Endothelial cell of umbilical vein (primary cell): ENCODE measurements at regions not wholly inside any gene's neighbourhood (a gene's known extent, or its start where the extent isn't known, plus 50 kb on each side); places are given as distances from the start of the nearest gene placed in this dataset.

Source experiments
- BruUV-seq: library from RNA; stranded (reverse); fragments of 400-500 nt; replicated peaks from 2 replicates; lab custom pipeline; 2021; lab: Mats Ljungman, UMichigan
- CTCF ChIA-PET: fragments of 300-600, 350-600 bp; sonication (Branson Sonifier 250); formaldehyde crosslinking; loops from one replicate; lab custom pipeline; 2021; ENCODE audit warnings: antibody characterized with exemption, inconsistent platforms; lab: Charles Lee
- POLR2A ChIA-PET: fragments of 300-600, 350-600 bp; sonication (Branson Sonifier 250); formaldehyde crosslinking; loops from one replicate; lab custom pipeline; 2021; ENCODE audit warnings: antibody characterized with exemption, inconsistent platforms; lab: Charles Lee
- DNase-seq: peaks from one replicate; pipeline ENCODE4 v3.0.0-alpha.2; 2011; ENCODE audit warnings: low read depth, low spot score
- FAIRE-seq: peaks from 2 replicates; lab custom pipeline; 2011; peaks lifted over from hg19 to GRCh38; lab: Jason Lieb, UNC
- H2AFZ ChIP-seq: 2 replicates; pipeline ENCODE4 v1.6.0; 2012; ENCODE audit warnings: low read depth, low read length, control low read depth, inconsistent platforms
- H3K27ac ChIP-seq: 2 replicates; pipeline ENCODE4 v1.5.1; 2011; ENCODE audit warnings: low read depth, mild to moderate bottlenecking, control low read depth, low read length, moderate library complexity; ENCODE audit not compliant: insufficient read depth
- H3K27me3 ChIP-seq, 2 experiments: 2 replicates each; pipeline versions ENCODE4 v1.6.0 to v1.6.1; 2011; ENCODE audit warnings: low read length in 2 of 2, mixed read lengths in 1 of 2; ENCODE audit not compliant: control insufficient read depth in 2 of 2, insufficient read depth in 2 of 2
- H3K36me3 ChIP-seq, 2 experiments: 2 replicates in 1 of 2; 3 replicates in 1 of 2; pipeline ENCODE4 v1.5.1; 2011; ENCODE audit warnings: low read length in 2 of 2, mild to moderate bottlenecking in 1 of 2, moderate library complexity in 1 of 2; ENCODE audit not compliant: control insufficient read depth in 2 of 2, insufficient read depth in 2 of 2; ENCODE audit errors: extremely low read depth in 1 of 2
- H3K4me1 ChIP-seq: 3 replicates; pipeline ENCODE4 v1.5.1; 2011; ENCODE audit warnings: mild to moderate bottlenecking, low read length; ENCODE audit not compliant: control insufficient read depth, insufficient read depth; ENCODE audit errors: extremely low read depth
- H3K4me2 ChIP-seq: 2 replicates; pipeline ENCODE4 v1.6.1; 2011; ENCODE audit warnings: low read length, control low read depth, mixed read lengths; ENCODE audit not compliant: insufficient read depth
- H3K4me3 ChIP-seq, 3 experiments: fragments of 200-600 bp in 1 of 3; sonication (generic), shearing (Covaris generic) in 1 of 3; replicated peaks in 1 of 3; 2 replicates each; pipeline ENCODE4 v1.5.1; 2011 to 2016; ENCODE audit warnings: control low read depth in 3 of 3, low read length in 3 of 3, mild to moderate bottlenecking in 2 of 3, inconsistent platforms in 1 of 3, low read depth in 1 of 3, moderate library complexity in 1 of 3; ENCODE audit not compliant: insufficient read depth in 1 of 3
- H3K79me2 ChIP-seq: 2 replicates; pipeline ENCODE4 v1.6.0; 2012; ENCODE audit warnings: low read length, inconsistent platforms; ENCODE audit not compliant: control insufficient read depth, insufficient read depth
- H3K9ac ChIP-seq: replicated peaks from 2 replicates; pipeline ENCODE3; 2011; ENCODE audit warnings: low read length, control low read depth; ENCODE audit not compliant: insufficient read depth; ENCODE audit errors: extremely low read depth
- H3K9me1 ChIP-seq: replicated peaks from 3 replicates; pipeline ENCODE4 v1.6.0; 2011; ENCODE audit warnings: mild to moderate bottlenecking, low read length; ENCODE audit not compliant: control insufficient read depth, insufficient read depth; ENCODE audit errors: extremely low read depth
- H3K9me3 ChIP-seq: replicated peaks from 2 replicates; pipeline ENCODE4 v1.5.1; 2012; ENCODE audit warnings: low read length, inconsistent platforms; ENCODE audit not compliant: control insufficient read depth, insufficient read depth
- H4K20me1 ChIP-seq: replicated peaks from 2 replicates; pipeline ENCODE3; 2011; ENCODE audit warnings: mild to moderate bottlenecking, low read length; ENCODE audit not compliant: control insufficient read depth, insufficient read depth; ENCODE audit errors: extremely low read depth
- EZH2 ChIP-seq: IDR thresholded peaks from 2 replicates; pipeline ENCODE4 v1.6.1; 2012; ENCODE audit warnings: borderline replicate concordance, low read depth, mild to moderate bottlenecking, moderate library complexity, low read length, inconsistent platforms; ENCODE audit not compliant: severe bottlenecking
- FOS ChIP-seq: IDR thresholded peaks from 2 replicates; pipeline ENCODE4 v1.6.1; 2011; ENCODE audit warnings: mild to moderate bottlenecking, low read length, moderate library complexity, borderline replicate concordance; ENCODE audit not compliant: insufficient read depth
- GATA2 ChIP-seq: IDR thresholded peaks from 2 replicates; pipeline ENCODE4 v1.7.0; 2011; ENCODE audit warnings: low read depth, mild to moderate bottlenecking, moderate library complexity, mixed read lengths, low read length; ENCODE audit not compliant: insufficient read length, insufficient read depth
- JUN ChIP-seq: IDR thresholded peaks from 2 replicates; pipeline ENCODE4 v1.6.1; 2011; ENCODE audit warnings: borderline replicate concordance, low read depth; ENCODE audit not compliant: insufficient read length, insufficient read depth
- MYC ChIP-seq: IDR thresholded peaks from one replicate; pipeline ENCODE4 v1.6.1; 2011; ENCODE audit warnings: mild to moderate bottlenecking, low read depth, low read length
- POLR2A ChIP-seq: IDR thresholded peaks from 2 replicates; pipeline ENCODE4 v1.6.1; 2012; ENCODE audit warnings: low read depth, mild to moderate bottlenecking, control low read depth, low read length
- POLR2AphosphoS5 ChIP-seq: IDR thresholded peaks from 2 replicates; pipeline ENCODE4 v1.6.1; 2012; ENCODE audit warnings: low read depth, mild to moderate bottlenecking, control low read depth, low read length, moderate library complexity; ENCODE audit not compliant: insufficient read depth
- dilution Hi-C: fragments of 300-500 bp; cut with MboI; formaldehyde crosslinking; loops from one replicate; pipeline ENCODE4 v1.15.0; 2019; ENCODE audit warnings: low sequenced_read_pairs; ENCODE audit not compliant: extremely low pct_ligation_motif_present
- intact Hi-C: fragments of 100-400 bp; cut with micrococcal nuclease; formaldehyde crosslinking; loops from one replicate; pipeline ENCODE4 v1.10.0; 2022
- TF ChIP-seq, protein P1 (sequence below), 2 donors: IDR thresholded peaks; 1 replicate in 1 of 2; 2 replicates in 1 of 2; pipeline ENCODE4 v1.5.1; 2011; ENCODE audit warnings: low read length in 2 of 2, mild to moderate bottlenecking in 2 of 2, moderate library complexity in 2 of 2, control low read depth in 1 of 2, inconsistent platforms in 1 of 2, low read depth in 1 of 2; ENCODE audit not compliant: insufficient read depth in 1 of 2; ENCODE audit errors: extremely low read depth in 1 of 2
- TF ChIP-seq, protein P2 (sequence below): IDR thresholded peaks from 2 replicates; pipeline ENCODE4 v1.6.1; 2011; ENCODE audit not compliant: insufficient read depth, insufficient read length

DNA sequence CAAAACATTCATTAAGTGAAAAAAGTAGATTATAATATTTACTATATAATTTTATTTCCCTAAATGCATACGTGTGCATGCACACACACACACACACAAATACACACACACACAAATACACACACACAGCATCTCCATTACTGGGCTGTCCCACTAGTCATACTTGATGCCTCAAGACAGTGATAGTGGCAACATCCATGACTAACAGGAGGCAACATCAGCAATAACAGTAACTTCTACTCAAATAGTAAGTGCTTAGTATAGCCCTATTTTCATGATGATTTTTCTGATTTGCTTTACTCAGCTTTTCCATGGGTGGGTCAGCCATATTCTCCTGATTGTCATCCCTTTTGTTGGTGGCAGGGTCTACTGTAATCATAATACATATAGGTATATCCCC lies 325.9 kb upstream of the TEX13C start:
- Histone ChIP-seq H3K79me2 (no peaks in the 10 kb centered on the region), H3K27ac (no peak overlapping the region), H3K4me1 (no peaks in the 10 kb centered on the region), H3K9me3 (no peaks in the 10 kb centered on the region), H3K9ac (no peak overlapping the region), H3K9me1 (no peaks in the 10 kb centered on the region), H3K4me3 (no peak overlapping the region), H4K20me1 (no peaks in the 10 kb centered on the region), H3K4me2 (no peak overlapping the region), H2AFZ (no peak overlapping the region), H3K36me3 (no peaks in the 10 kb centered on the region), H3K27me3 (no peaks in the 10 kb centered on the region)
- ChIA-PET CTCF (no interaction called here), POLR2A (no interaction called here)
- intact Hi-C loops (no loop called here), dilution Hi-C loops (no loop called here)
- TF ChIP-seq POLR2A (no peak), EZH2 (no peak), JUN (no peak), POLR2AphosphoS5 (no peak), MYC (no peak), FOS (no peak), GATA2 (no peak)
- TF ChIP-seq, protein P1, sequence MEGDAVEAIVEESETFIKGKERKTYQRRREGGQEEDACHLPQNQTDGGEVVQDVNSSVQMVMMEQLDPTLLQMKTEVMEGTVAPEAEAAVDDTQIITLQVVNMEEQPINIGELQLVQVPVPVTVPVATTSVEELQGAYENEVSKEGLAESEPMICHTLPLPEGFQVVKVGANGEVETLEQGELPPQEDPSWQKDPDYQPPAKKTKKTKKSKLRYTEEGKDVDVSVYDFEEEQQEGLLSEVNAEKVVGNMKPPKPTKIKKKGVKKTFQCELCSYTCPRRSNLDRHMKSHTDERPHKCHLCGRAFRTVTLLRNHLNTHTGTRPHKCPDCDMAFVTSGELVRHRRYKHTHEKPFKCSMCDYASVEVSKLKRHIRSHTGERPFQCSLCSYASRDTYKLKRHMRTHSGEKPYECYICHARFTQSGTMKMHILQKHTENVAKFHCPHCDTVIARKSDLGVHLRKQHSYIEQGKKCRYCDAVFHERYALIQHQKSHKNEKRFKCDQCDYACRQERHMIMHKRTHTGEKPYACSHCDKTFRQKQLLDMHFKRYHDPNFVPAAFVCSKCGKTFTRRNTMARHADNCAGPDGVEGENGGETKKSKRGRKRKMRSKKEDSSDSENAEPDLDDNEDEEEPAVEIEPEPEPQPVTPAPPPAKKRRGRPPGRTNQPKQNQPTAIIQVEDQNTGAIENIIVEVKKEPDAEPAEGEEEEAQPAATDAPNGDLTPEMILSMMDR (IDR thresholded peaks at IDR 0.05; ENCODE audit: extremely low read depth in 1 of 2, insufficient read depth in 1 of 2, low read depth in 1 of 2, low read length in 2 of 2), result no peak
- TF ChIP-seq, protein P2, sequence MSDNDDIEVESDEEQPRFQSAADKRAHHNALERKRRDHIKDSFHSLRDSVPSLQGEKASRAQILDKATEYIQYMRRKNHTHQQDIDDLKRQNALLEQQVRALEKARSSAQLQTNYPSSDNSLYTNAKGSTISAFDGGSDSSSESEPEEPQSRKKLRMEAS, result no peak
- DNase-seq (no peak), FAIRE-seq (no peak)
- BruUV-seq, result no TSS peak
